ENCODE measurements at regions not wholly inside any gene's neighbourhood (a gene's known extent, or its start where the extent isn't known, plus 50 kb on each side); places are given as distances from the start of the nearest gene placed in this dataset.
A peak's percentile ranks its signal among the peaks of the same experiment; 100 is the strongest.

DNA sequence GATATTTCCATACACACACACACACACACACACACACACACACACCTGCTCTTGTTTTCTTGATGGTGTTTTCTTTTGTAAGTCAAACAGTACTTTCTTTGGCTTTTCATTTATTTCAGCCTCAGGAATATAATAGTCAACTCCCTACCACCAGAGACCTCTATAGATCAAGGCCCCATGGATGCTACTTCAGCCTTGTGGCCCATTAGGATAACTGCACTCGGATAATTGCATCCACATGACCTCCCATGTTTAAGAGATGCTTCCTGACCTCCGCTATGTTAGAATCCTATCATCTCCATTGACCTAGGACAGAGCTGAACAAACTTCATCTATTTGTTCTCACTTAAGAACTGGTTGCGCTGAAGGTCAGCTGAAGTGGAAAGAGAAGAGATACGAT lies 1094.0 kb upstream of the B3GALT2 start:
- no peak for DNase-seq (ENCODE audit: low read depth in 2 of 2)

DNA sequence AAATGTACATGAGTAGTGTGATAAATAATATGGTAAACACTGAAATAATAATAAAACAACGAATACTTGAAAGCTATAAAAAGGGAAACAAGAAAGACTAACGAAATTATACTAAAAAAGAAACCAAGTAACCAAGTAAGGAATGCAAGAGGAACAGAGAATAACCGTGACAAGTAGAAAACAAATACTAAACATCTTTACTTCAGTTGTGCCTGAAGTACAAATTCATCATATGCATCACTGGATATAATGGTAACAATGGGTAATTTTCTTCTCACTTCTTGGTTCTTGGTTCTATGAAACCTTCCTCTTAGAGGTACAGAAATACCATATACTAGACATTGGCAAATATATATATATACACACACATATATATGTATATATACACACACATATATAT lies 1093.6 kb upstream of the B3GALT2 start:
- no peak for DNase-seq (ENCODE audit: low read depth in 2 of 2)

DNA sequence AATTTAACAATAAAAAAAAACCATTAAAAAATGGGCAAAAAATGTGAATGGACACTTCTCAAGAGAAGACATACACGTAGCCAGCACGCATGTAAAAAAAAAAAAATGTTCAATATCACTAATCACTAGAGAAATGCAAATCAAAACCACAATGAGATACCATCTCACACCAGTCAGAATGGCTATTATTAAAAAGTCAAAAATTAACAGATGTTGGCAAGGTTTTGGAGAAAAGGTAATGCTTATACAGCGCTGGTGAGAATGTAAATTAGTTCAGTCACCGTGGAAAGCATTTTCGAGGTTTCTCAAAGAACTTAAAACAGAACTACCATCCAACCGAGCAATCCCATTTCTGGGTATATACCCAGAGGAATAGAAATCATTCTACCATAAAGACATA lies 1091.5 kb upstream of the B3GALT2 start:
- no peak for DNase-seq (ENCODE audit: low read depth in 2 of 2)

DNA sequence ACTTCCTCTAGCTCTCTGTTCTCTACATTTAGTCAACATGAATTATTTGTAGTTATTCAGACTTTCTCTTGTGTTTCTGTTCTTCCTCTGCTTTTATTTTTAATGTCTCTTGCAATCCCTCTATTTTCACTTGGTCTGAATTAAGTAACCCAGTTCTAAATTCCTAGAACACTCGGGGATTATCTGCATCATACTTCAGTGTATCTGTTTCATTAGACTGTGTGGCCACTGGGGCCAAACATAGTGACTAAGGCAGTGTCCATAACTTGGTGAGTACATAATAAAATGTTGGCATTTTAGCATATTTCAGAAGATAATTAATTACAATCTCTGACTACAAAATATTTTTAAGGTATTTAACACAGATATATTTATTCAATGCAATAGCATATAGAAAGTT lies 1087.2 kb upstream of the B3GALT2 start:
- no peak for DNase-seq (ENCODE audit: low read depth in 2 of 2)

DNA sequence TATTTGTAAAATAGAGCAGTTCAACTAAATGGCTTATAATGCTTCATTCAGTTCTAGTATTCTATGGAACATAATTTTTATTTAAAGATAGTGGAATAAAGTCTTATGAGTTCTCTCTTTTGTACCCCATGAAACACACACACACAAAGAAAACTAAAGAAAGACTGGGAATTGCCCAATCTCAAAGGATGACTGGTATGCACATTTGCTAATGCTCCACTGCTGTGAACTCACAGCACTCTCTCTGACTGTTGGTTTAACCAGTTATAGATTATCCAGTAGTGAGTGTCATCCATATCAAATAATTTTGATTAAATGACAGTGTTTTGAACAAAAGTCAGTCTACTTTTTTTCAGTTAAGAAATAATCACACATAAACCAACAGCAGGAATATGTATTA lies 1082.4 kb upstream of the B3GALT2 start:
- no peak for DNase-seq (ENCODE audit: low read depth in 2 of 2)

DNA sequence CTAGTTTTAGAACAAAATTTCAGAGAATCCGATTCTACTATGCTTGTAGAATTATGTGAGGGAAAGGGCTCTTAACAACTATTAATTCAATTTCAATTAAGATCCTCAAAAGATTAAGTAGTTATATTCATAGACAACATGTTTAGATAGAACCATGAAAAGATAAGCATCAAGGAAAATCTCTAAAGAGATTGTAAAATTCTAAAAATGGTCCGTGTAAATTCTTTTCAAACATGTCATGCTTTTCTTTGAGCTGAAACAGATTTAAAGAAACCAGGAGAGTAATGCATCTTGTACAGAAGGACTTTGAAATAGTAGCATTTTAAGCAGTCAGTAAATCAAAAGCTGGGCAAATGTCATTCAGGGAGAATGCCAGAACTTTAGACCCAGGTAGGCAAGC lies 1080.6 kb upstream of the B3GALT2 start:
- no peak for DNase-seq (ENCODE audit: low read depth in 2 of 2)

DNA sequence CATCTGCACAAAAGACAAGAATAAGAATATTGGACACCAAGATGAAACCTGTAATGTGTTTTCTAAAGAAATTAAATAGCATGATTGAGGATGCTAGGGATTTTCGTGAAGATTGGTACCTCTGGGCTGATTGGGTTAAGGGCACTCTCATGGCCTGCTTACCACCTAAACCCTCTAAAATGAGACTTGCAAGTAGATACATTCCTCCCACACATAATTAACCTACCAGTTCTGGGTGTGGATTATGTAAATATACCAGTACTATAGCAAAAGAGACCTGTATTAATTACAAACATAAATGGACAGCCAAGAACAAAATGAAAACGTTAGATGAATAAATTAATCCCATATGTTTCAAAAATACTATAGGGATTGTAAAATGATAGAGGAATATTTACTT lies 1069.6 kb upstream of the B3GALT2 start:
- peak in 1 of 2 experiments; percentile 17 for DNase-seq (ENCODE audit: low read depth in 2 of 2)

DNA sequence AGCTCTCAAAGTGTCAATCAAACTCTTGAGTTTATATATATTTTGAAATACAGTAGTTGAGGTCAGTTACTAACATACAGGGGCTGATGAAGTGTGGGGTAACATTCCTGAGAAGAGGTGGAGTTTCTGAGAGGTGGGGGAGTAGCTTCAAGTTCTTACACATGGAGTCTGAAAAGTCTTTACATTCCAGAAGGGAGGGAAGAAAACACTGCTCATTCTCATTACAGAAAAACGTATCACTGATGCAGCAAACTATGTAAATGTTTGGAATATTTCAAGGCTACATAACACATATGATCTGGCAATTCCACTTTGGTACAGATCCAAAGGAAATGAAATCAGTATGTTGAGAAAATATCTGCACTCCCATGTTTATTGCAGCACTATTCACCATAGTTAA lies 1065.8 kb upstream of the B3GALT2 start:
- peak; percentile 91 to 93 for DNase-seq (ENCODE audit: low read depth in 2 of 2)

DNA sequence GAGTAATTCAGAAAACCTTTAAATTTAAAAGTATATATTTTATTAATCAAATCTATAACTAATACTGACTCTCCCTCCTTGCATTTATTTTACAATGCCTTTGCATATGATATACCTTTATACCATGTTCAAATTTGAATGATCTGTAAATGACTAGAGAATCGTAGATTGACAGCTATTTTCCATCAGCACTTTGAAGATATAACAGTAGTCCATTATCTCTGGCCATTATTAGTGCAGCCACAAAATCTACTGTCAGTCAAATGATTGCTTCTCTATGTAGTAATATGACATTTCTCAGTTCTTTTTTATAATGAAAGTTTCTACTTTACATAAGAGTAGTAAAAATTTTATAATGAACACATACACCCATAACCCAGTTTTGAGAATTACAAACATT lies 1054.8 kb upstream of the B3GALT2 start:
- DNase-seq (ENCODE audit: low read depth in 2 of 2) = no peak

DNA sequence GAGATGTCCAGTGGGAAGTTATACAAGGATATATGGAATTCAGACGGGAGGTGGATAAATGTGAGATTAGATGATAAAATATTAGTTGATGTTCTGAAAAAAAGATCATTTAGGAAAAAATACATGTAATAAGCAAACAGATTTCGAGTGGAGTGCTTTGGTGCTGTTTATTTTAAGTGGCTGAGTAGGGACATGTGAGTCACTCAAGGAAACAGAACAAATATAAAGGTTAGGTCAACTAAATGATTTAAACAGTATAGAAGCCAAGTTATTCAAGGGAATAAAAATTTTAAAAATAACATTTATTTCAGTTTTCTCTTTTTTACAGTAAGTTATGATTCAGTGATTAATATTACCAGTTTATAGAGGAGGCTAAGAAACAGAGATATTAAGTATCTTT lies 1046.7 kb upstream of the B3GALT2 start:
- DNase-seq (ENCODE audit: low read depth in 2 of 2) = no peak

DNA sequence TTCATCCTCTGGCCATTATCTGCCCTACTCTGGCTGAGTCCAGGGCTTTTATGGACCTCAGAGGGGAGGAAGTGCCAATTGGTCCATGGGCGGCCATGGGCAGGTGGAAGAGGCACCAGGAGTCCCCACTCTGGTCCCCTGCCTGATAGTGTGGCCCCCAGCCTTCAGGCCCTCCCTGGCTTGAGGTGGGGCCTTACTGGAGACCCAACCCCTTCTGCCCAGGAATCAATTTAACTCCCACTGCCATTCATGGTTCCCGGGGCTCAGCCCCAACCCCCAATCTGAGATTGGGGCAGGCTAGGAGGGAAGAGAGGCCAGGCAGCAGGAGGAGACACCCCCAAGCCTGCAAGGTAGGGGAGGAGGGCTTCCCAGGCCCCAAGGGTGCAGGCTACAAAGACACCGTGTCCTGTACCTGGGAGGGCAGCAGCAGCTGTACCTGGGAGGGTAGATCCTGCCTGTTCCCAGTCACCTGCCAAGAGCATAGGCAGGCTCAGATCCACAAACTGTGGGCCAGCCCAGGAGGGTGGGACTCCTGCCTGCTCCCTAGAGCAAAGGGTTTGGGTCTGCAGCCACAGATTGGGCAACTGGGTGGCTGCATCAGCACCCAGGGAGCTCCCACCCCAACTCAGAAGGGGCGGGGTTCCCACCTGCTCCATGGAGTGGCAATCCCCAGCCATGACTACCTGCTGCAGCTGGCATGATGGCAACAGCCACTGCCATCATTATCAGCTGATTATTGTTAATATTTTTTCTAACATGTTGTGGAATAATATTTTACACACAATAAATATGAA lies 1044.1 kb upstream of the B3GALT2 start:
- no peak for DNase-seq (ENCODE audit: low read depth in 2 of 2)

DNA sequence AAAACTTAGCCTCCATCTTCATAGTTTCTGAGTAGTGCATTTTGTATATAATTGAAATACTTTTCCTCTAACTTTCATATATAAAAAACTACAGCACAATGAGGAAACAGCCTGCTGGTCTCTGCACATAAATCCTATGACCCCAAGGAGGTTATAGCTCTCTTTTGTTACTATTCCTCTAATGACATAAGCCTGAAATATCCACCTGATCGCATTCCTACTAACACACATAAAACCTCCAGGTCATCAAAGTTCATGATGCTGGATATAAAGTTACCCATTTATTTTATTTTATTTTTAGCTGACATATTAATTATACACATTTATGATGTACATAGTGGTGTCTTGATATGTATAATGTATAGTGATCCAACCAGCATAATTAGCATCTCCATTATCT lies 1042.0 kb upstream of the B3GALT2 start:
- DNase-seq (ENCODE audit: low read depth in 2 of 2) = no peak

DNA sequence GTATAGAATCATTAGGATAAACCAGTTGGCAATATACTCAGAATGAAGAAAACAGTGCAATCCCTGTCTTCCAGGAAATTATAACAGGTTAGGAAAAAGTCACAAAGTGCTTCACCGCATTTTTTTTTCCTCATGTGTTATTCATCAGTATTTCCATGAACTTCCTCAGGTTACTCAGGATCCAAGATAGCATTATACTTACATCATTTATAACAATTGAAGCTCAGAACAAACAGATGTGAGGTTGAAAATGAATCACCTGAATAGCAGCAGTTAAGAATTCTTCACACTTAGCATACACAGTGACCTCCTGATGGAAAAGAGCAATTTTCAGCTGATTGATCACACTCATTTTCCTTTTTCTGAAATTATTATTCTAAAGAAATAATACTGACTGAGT lies 1040.7 kb upstream of the B3GALT2 start:
- DNase-seq (ENCODE audit: low read depth in 2 of 2) = no peak

DNA sequence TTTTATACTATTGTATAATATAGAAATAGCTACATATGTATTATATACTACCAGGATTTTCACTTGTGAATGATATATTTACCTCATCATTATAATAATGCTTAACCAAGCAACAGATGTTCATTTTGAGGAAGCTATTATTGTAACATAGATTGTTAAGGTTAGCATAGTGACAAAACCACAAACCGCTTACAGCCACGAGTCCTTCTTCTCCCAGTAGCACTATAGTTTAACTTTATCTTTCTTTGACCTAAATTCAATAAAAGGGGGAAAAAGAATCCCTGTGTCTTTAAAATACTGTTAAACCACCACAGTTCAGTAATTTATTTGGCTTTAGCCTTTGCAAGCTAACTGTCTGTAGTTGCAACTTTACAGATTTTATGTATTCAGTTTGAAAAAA lies 1039.4 kb upstream of the B3GALT2 start:
- peak in 1 of 2 experiments; percentile 2 for DNase-seq (ENCODE audit: low read depth in 2 of 2)

DNA sequence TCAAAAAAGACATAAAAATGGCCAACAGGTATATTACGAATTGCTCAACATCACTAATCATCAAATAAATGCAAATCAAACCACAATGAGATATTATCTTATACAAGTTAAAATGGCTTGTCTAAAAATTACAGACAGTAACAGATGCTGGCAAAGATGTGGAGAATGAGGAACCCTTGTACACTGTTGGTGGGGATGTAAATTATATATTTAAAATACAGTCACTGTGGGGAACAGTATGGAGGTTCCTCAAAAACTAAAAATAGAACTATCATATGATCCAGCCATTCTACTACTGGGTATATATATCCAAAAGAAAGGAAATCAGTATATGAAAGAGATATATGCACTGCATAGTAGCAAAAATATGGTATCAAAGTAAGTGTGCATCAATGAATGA lies 1037.2 kb upstream of the B3GALT2 start:
- DNase-seq (ENCODE audit: low read depth in 2 of 2) = no peak

DNA sequence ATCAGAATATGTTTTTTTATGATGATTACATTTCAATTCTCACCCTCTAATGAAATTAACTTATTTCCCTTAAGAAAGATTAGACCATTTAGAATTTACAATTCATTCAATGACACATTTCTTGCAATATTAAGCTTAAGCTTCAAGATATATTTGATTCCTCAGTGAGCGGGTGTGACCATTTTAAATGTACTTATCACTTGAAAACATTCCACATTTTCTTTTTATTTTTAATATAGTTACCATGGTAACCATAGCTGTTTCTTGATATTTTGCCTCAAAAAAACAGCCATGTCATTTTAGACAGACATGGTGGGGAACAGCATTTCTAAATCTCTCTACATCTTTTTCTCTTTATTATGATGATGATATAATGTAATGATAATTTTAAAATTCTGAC lies 1029.0 kb upstream of the B3GALT2 start:
- DNase-seq (ENCODE audit: low read depth in 2 of 2) = no peak

DNA sequence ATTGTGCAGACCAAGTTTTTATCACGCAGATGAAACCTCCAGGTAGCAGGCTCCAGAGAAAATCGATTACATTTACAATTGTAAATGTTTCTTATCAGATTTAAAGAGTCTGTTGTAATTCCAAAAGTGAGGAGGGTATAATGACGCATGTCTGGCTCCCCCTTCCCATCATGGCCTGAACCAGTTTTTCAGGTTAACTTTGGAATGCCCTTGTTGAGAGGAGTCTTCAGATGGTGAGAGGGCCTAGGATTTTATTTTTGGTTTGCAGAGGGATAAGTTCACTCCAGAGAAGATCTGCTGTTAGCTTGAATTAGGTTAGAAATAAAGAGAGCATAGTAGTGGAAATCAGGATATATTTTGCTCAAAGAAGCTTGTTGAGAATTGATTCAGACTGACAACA lies 1028.3 kb upstream of the B3GALT2 start:
- DNase-seq (ENCODE audit: low read depth in 2 of 2) = no peak

DNA sequence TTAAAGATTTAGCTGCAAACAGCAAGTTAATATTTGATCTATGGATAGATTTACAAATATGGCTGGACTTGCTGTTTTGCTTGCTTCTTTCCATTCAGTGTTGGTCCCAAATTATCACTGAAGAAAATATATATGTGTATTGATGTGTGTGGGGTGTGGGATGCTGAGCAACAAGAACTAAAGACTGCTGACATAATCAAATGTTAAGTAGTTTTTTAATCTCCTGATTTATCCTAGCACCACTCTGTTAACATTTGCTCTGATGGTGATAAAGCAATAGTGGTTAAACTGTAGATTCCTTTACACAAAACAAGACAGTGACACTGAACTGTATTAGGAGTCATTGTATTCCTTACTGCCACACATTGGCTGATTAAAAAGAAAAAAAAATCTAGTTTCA lies 1023.5 kb upstream of the B3GALT2 start:
- DNase-seq (ENCODE audit: low read depth in 2 of 2) = no peak

DNA sequence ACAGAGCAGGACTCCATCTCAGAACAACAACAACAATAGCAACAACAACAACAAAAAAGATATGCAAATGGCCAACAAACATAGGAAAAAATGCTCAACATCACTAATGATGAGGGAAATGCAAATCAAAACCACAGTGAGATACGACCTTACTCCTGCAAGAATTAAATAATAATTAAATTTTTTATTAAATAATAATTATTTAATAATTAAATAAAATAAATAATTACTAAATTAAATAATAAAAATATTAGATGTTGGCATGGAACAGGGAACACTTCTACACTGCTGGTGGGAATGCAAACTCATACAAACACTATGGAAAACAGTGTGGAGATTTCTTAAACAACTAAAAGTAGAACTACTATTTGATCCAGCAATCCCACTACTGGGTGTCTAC lies 1022.3 kb upstream of the B3GALT2 start:
- no peak for DNase-seq (ENCODE audit: low read depth in 2 of 2)

DNA sequence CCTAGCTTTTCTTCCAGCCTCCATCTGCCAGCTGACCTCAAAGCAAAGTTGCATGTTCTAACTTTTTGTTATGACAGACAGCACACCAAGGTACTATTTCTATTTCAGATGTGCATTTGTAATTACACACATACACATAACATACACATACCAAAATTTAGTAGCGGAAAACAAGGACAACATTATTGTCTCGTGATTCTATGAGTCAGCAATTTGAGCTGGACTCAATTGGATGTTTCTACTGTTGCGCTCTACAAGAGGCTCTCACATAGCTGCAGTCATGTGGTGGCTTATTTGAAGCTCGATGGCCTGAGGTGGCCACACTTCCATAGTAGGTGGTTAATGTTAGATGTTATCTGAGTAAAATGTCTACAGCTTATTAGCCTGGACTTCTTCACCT lies 1010.1 kb upstream of the B3GALT2 start:
- DNase-seq (ENCODE audit: low read depth in 2 of 2) = no peak

DNA sequence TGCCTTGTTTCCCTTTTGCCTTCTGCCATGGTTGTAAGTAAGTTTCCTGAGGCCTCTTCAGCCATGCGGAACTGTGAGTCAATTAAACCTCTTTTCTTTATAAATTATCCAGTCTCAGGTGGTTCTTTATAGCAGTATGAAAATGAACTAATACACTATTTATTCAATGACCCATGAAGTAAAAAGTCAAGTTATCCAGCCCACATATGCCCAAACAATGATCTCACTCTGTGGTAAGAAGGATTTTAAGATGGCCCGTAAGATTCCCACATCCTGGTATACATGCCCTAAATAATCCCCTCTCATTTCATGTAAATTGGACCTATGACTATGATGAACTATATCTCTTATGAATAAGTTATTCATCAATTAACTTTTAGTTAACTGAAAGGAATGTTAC lies 1008.3 kb upstream of the B3GALT2 start:
- DNase-seq (ENCODE audit: low read depth in 2 of 2) = no peak

DNA sequence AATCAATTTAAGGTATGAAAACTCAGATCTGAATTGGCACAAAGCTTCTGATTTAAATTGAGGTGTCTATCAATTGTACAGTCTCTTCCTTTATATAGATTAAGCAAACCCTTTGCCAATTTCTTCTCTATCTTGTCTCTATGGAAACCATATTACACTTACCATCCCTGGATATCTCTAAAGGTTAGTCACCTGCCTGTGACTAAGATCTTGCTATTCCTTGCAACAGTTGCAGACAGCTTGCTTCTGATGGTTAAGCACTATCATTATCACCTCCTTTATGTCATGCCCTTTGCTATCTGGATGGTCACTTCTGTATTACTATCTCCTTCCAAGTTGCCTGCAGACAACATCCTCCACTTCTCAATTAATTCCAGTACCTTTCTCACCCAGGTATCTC lies 998.6 kb upstream of the B3GALT2 start:
- no peak for DNase-seq (ENCODE audit: low read depth in 2 of 2)

DNA sequence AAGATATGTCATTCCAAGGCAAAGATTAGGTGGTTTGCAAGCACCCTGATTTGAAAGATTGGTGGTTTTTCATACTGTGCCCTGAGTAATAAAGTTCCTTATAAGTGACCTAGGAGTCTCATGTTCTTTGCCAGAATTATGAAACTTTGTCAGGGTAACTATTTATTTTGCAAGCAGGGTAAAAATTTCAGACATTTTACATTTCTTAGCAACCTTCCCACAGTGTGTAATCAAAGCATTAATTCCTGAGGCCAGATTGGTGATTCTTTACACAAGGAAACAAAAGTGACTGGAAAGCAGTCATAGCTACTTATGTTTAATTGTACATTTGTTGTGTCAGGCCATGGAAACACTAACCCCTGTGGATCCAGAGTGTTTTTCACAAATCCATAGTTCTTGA lies 998.0 kb upstream of the B3GALT2 start:
- DNase-seq (ENCODE audit: low read depth in 2 of 2) = no peak

DNA sequence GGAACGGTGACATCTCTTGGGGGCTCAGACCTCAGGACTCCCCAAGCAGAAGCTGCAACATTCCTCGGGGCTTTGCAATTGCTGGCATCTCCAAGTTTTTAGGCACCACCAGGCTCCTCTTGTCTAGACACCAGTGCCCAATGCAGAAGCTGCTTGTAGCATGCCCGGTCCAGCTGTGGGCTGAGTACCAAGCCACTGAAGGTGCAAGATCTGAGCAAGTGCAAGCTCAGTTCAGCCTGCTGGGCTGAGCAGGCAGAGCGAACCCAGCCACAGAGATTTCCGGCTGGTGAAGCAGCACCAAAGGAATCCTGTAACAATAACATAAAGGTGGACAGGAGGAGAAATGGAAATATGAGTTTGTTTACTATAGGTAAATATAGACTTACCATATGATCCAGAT lies 995.4 kb upstream of the B3GALT2 start:
- no peak for DNase-seq (ENCODE audit: low read depth in 2 of 2)
